HepG2 (cell line): ENCODE measurements at regions not wholly inside any gene's neighbourhood (a gene's known extent, or its start where the extent isn't known, plus 50 kb on each side); places are given as distances from the start of the nearest gene placed in this dataset.

Experiments used
- CHCHD3 ChIP-seq: sonication (generic); formaldehyde crosslinking; IDR thresholded peaks from 2 replicates; pipeline ENCODE4 v1.8.0; 2022; ENCODE audit warnings: mild to moderate bottlenecking, missing genetic modification reagents, moderate library complexity
- ELK4 ChIP-seq: sonication (generic); formaldehyde crosslinking; IDR thresholded peaks from 2 replicates; pipeline ENCODE4 v1.9.0; 2021; ENCODE audit warnings: missing genetic modification reagents, borderline replicate concordance
- FOSL2 ChIP-seq: sonication (generic); formaldehyde crosslinking; IDR thresholded peaks from 2 replicates; pipeline ENCODE4 v1.4.0; 2020; ENCODE audit warnings: missing genetic modification reagents
- FOXK1 ChIP-seq: sonication (generic); formaldehyde crosslinking; IDR thresholded peaks from 2 replicates; pipeline ENCODE4 v1.4.0; 2020; ENCODE audit warnings: low read depth, missing genetic modification reagents, borderline replicate concordance
- GABPA ChIP-seq, 2 experiments: IDR thresholded peaks; 2 replicates each; pipeline ENCODE4 v1.6.1; 2011 to 2016; ENCODE audit warnings: low read depth in 2 of 2, low read length in 1 of 2, missing biosample characterization in 1 of 2, missing genetic modification characterization in 1 of 2
- LCORL ChIP-seq, 2 experiments: fragments of 450-650 bp in 1 of 2; sonication (generic) in 1 of 2; formaldehyde crosslinking in 1 of 2; IDR thresholded peaks; 2 replicates each; pipeline versions ENCODE4 v1.5.0 to v1.6.1; 2017 to 2020; ENCODE audit warnings: antibody characterized with exemption in 1 of 2, missing genetic modification reagents in 1 of 2
- RBAK ChIP-seq: sonication (generic); formaldehyde crosslinking; IDR thresholded peaks from 2 replicates; pipeline ENCODE4 v1.5.1; 2020; ENCODE audit warnings: mild to moderate bottlenecking, missing genetic modification reagents
- TARDBP ChIP-seq: sonication (generic); formaldehyde crosslinking; IDR thresholded peaks from 2 replicates; pipeline ENCODE4 v1.8.0; 2022; ENCODE audit warnings: mild to moderate bottlenecking, missing genetic modification reagents
- ZNF503 ChIP-seq: sonication (generic); formaldehyde crosslinking; IDR thresholded peaks from 2 replicates; pipeline ENCODE4 v1.4.0; 2020; ENCODE audit warnings: missing genetic modification reagents
- ZNF782 ChIP-seq: sonication (generic); formaldehyde crosslinking; IDR thresholded peaks from 2 replicates; pipeline ENCODE4 v1.4.0; 2020; ENCODE audit warnings: missing genetic modification reagents, mild to moderate bottlenecking, borderline replicate concordance
- ZNF878 ChIP-seq: sonication (generic); formaldehyde crosslinking; IDR thresholded peaks from 2 replicates; pipeline ENCODE4 v1.8.1; 2023; ENCODE audit warnings: mild to moderate bottlenecking, missing genetic modification reagents, moderate library complexity
- TF ChIP-seq, protein P1 (sequence below): sonication (generic); formaldehyde crosslinking; IDR thresholded peaks from 2 replicates; pipeline ENCODE4 v1.4.0; 2020; ENCODE audit warnings: mild to moderate bottlenecking, missing genetic modification reagents
- TF ChIP-seq, protein P2 (sequence below), 2 experiments: fragments of 450-650 bp in 1 of 2; sonication (generic) in 1 of 2; formaldehyde crosslinking in 1 of 2; IDR thresholded peaks; 2 replicates each; pipeline versions ENCODE4 v1.6.1 to v1.8.0; 2016 to 2022; ENCODE audit warnings: antibody characterized with exemption in 1 of 2, mild to moderate bottlenecking in 1 of 2, missing genetic modification reagents in 1 of 2

- TF ChIP-seq CHCHD3 (CRISPR knock-in tag) (no peak), TARDBP (no peak), LCORL (IDR thresholded peaks at IDR 0.05) (no peak), LCORL (CRISPR knock-in tag; IDR thresholded peaks at IDR 0.05) (no peak), ZNF878 (CRISPR knock-in tag) (no peak), ZNF503 (CRISPR knock-in tag) (no peak), ZNF782 (CRISPR knock-in tag) (no peak), FOXK1 (CRISPR knock-in tag) (0 out of 2 replicates have a peak, but pooled peaks have one; percentile 13), ELK4 (CRISPR knock-in tag) (no peak), FOSL2 (peak; percentile 75), GABPA (IDR thresholded peaks at IDR 0.05; ENCODE audit: low read depth, low read length) (no peak), GABPA (CRISPR knock-in tag; IDR thresholded peaks at IDR 0.05; ENCODE audit: low read depth) (peak; percentile 54; the same call in 1 of the 2 replicates), RBAK (CRISPR knock-in tag) (peak; percentile 49; the same call in 1 of the 2 replicates)
- TF ChIP-seq, protein P1, sequence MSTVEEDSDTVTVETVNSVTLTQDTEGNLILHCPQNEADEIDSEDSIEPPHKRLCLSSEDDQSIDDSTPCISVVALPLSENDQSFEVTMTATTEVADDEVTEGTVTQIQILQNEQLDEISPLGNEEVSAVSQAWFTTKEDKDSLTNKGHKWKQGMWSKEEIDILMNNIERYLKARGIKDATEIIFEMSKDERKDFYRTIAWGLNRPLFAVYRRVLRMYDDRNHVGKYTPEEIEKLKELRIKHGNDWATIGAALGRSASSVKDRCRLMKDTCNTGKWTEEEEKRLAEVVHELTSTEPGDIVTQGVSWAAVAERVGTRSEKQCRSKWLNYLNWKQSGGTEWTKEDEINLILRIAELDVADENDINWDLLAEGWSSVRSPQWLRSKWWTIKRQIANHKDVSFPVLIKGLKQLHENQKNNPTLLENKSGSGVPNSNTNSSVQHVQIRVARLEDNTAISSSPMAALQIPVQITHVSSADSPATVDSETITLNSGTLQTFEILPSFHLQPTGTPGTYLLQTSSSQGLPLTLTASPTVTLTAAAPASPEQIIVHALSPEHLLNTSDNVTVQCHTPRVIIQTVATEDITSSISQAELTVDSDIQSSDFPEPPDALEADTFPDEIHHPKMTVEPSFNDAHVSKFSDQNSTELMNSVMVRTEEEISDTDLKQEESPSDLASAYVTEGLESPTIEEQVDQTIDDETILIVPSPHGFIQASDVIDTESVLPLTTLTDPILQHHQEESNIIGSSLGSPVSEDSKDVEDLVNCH (CRISPR knock-in tag): no peak
- TF ChIP-seq, protein P2, sequence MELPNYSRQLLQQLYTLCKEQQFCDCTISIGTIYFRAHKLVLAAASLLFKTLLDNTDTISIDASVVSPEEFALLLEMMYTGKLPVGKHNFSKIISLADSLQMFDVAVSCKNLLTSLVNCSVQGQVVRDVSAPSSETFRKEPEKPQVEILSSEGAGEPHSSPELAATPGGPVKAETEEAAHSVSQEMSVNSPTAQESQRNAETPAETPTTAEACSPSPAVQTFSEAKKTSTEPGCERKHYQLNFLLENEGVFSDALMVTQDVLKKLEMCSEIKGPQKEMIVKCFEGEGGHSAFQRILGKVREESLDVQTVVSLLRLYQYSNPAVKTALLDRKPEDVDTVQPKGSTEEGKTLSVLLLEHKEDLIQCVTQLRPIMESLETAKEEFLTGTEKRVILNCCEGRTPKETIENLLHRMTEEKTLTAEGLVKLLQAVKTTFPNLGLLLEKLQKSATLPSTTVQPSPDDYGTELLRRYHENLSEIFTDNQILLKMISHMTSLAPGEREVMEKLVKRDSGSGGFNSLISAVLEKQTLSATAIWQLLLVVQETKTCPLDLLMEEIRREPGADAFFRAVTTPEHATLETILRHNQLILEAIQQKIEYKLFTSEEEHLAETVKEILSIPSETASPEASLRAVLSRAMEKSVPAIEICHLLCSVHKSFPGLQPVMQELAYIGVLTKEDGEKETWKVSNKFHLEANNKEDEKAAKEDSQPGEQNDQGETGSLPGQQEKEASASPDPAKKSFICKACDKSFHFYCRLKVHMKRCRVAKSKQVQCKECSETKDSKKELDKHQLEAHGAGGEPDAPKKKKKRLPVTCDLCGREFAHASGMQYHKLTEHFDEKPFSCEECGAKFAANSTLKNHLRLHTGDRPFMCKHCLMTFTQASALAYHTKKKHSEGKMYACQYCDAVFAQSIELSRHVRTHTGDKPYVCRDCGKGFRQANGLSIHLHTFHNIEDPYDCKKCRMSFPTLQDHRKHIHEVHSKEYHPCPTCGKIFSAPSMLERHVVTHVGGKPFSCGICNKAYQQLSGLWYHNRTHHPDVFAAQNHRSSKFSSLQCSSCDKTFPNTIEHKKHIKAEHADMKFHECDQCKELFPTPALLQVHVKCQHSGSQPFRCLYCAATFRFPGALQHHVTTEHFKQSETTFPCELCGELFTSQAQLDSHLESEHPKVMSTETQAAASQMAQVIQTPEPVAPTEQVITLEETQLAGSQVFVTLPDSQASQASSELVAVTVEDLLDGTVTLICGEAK (IDR thresholded peaks at IDR 0.05): peak; percentile 56
- TF ChIP-seq, protein P2 (CRISPR knock-in tag; IDR thresholded peaks at IDR 0.05): peak; percentile 78; the same call in 1 of the 2 replicates
Observed at GRCh38 chr7:68038621-68039314, 1042.1 kb downstream of the TYW1 start (continued).
